ENCODE measurements at regions not wholly inside any gene's neighbourhood (a gene's known extent, or its start where the extent isn't known, plus 50 kb on each side); places are given as distances from the start of the nearest gene placed in this dataset.

DNA sequence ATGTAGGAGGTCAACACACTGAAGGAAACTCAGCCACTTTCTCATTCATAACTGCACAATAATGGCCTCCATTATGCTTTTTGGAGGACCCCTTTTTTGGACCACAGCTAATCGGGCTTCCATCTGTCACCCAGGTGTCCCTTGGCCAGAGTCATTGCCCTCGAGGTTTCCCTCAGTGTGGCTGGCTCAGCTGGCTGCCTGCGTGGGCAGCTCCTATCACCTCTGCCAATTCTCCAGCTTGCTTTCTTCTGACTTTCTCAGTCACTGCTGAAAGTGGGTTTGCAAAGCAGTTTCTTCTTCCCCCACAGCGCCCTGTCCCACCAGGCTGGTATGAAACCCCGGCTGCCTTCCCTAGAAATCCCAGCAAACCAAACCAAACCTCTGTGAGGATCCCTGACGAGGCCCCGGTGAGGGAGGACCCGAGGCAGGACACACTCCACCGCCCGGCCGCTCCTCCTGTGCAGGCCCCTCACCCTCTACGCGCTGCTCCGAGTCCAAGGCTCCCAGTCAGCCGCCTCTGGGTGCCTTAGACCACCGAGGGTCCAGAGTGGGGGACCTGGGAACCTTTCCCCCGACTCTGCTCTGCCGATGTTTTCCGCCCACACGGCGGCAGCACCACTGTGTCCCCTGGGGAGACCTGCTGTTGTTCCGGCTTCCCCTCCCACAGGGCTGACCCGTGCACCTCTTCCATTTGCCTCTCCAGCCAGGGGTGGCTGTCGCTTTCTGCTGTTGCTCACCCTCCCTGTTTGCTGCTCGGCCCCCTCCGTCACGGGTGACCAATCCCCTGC, 109.5 kb downstream of the TENT4A start:
- Mint-ChIP-seq H3K4me3 (peak overlapping the region in 1 of 2 donors; percentile 22), H3K4me1 (peaks cover under 1% of the 10 kb centered on the region), H3K9me3 (peaks cover 9 to 22% (median 15%) of the 10 kb centered on the region in 7 donors), H3K27me3 (ENCODE audit: low read depth in 3 of 3) (peaks cover 7 to 11% (median 9%) of the 10 kb centered on the region in 3 donors), H3K36me3 (no peaks in the 10 kb centered on the region), H3K27ac (no peak overlapping the region)
- intact Hi-C loops (cut with micrococcal nuclease), result no loop called here
- H4K20me1 ChIP-seq (ENCODE audit: insufficient read depth, low read length), result no peaks in the 10 kb centered on the region
- H2AFZ ChIP-seq (ENCODE audit: insufficient read depth, low read depth, low read length, poor library complexity, severe bottlenecking), result no peak overlapping the region
- H3K9me3 ChIP-seq (replicated peaks in 1 of 2; ENCODE audit: control insufficient read depth in 1 of 2, insufficient read depth in 1 of 2, low read length in 2 of 2), result peaks cover 3 to 14% of the 10 kb centered on the region in 2 donors
- H3K27ac ChIP-seq (ENCODE audit: low read depth in 1 of 2, low read length in 2 of 2), result no peak overlapping the region
- H3K27me3 ChIP-seq (ENCODE audit: control insufficient read depth in 2 of 2, insufficient read depth in 2 of 2, low read length in 2 of 2), result no peaks in the 10 kb centered on the region
- H3K9ac ChIP-seq (ENCODE audit: insufficient read depth, low read length, poor library complexity, severe bottlenecking), result no peak overlapping the region
- H3K4me3 ChIP-seq (replicated peaks in 1 of 3; ENCODE audit: low read depth in 2 of 3, low read length in 3 of 3), result no peak overlapping the region
- H3K4me1 ChIP-seq (ENCODE audit: control insufficient read depth in 1 of 2, insufficient read depth in 2 of 2, low read length in 2 of 2), result no peaks in the 10 kb centered on the region
- H3K4me2 ChIP-seq (replicated peaks; ENCODE audit: extremely low read depth, low read length, poor library complexity, severe bottlenecking), result no peak overlapping the region
- H3K79me2 ChIP-seq (ENCODE audit: insufficient read depth, low read length), result no peaks in the 10 kb centered on the region
- 73% methylated on average over 27 of the region's 27 CpGs for WGBS (ENCODE audit: insufficient coverage)
- no peak for DNase-seq
- no peaks in the 10 kb centered on the region for H3K36me3 ChIP-seq (replicated peaks in 1 of 2; ENCODE audit: control insufficient read depth in 1 of 2, insufficient read depth in 2 of 2, low read length in 2 of 2)
- TF ChIP-seq, protein P1, sequence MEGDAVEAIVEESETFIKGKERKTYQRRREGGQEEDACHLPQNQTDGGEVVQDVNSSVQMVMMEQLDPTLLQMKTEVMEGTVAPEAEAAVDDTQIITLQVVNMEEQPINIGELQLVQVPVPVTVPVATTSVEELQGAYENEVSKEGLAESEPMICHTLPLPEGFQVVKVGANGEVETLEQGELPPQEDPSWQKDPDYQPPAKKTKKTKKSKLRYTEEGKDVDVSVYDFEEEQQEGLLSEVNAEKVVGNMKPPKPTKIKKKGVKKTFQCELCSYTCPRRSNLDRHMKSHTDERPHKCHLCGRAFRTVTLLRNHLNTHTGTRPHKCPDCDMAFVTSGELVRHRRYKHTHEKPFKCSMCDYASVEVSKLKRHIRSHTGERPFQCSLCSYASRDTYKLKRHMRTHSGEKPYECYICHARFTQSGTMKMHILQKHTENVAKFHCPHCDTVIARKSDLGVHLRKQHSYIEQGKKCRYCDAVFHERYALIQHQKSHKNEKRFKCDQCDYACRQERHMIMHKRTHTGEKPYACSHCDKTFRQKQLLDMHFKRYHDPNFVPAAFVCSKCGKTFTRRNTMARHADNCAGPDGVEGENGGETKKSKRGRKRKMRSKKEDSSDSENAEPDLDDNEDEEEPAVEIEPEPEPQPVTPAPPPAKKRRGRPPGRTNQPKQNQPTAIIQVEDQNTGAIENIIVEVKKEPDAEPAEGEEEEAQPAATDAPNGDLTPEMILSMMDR (IDR thresholded peaks at IDR 0.05), result no peak

DNA sequence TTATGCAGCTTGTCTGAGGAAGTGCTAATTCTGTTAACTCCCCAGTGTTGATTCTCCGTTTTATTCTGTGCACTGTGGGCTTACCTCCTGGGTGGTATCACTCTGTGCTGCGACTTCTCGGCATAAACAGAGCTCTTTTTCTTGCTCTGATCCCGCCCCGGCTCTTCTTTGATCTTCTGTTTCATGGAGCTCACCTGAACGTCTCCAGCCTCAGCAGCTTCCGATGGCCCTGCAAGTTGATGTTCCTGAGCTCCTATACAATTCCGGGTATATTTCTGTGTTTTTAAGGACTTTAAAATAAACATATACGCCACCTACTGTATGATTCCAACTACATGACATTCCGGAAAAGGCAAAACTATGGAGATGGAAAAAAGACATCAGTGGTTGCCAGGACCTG, 110.8 kb downstream of the TENT4A start:
- intact Hi-C loops (cut with micrococcal nuclease), result no loop called here
- Histone ChIP-seq H3K36me3 (replicated peaks in 1 of 2; ENCODE audit: control insufficient read depth in 1 of 2, insufficient read depth in 2 of 2, low read length in 2 of 2) (no peaks in the 10 kb centered on the region), H3K27me3 (ENCODE audit: control insufficient read depth in 2 of 2, insufficient read depth in 2 of 2, low read length in 2 of 2) (no peaks in the 10 kb centered on the region), H4K20me1 (ENCODE audit: insufficient read depth, low read length) (no peaks in the 10 kb centered on the region), H3K79me2 (ENCODE audit: insufficient read depth, low read length) (no peaks in the 10 kb centered on the region), H3K9ac (ENCODE audit: insufficient read depth, low read length, poor library complexity, severe bottlenecking) (no peak overlapping the region), H3K9me3 (replicated peaks in 1 of 2; ENCODE audit: control insufficient read depth in 1 of 2, insufficient read depth in 1 of 2, low read length in 2 of 2) (peaks cover 3 to 14% of the 10 kb centered on the region in 2 donors), H3K4me3 (replicated peaks in 1 of 3; ENCODE audit: low read depth in 2 of 3, low read length in 3 of 3) (no peak overlapping the region), H3K27ac (ENCODE audit: low read depth in 1 of 2, low read length in 2 of 2) (no peak overlapping the region), H3K4me2 (replicated peaks; ENCODE audit: extremely low read depth, low read length, poor library complexity, severe bottlenecking) (no peak overlapping the region), H3K4me1 (ENCODE audit: control insufficient read depth in 1 of 2, insufficient read depth in 2 of 2, low read length in 2 of 2) (no peaks in the 10 kb centered on the region), H2AFZ (ENCODE audit: insufficient read depth, low read depth, low read length, poor library complexity, severe bottlenecking) (no peak overlapping the region)
- no peak overlapping the region for H3K4me3 Mint-ChIP-seq
- peaks cover 6 to 11% (median 7%) of the 10 kb centered on the region in 3 donors for H3K27me3 Mint-ChIP-seq (ENCODE audit: low read depth in 3 of 3)
- H3K27ac Mint-ChIP-seq, result peak overlapping the region in 1 of 7 donors; percentile 83
- H3K36me3 Mint-ChIP-seq, result no peaks in the 10 kb centered on the region
- H3K4me1 Mint-ChIP-seq, result peaks cover 9% of the 10 kb centered on the region
- WGBS (ENCODE audit: insufficient coverage), result 78% methylated on average over 6 of the region's 10 CpGs
- H3K9me3 Mint-ChIP-seq, result peaks cover 9 to 22% (median 15%) of the 10 kb centered on the region in 7 donors
- TF ChIP-seq, protein P1 (IDR thresholded peaks at IDR 0.05), result no peak
- DNase-seq, result no peak
